Lower leg skin (tissue), 4 donors: ENCODE measurements at regions not wholly inside any gene's neighbourhood (a gene's known extent, or its start where the extent isn't known, plus 50 kb on each side); places are given as distances from the start of the nearest gene placed in this dataset.
A peak's percentile ranks its signal among the peaks of the same experiment; 100 is the strongest.

ENCODE experiments used
- DNase-seq, 2 donors: peaks; one replicate each; pipeline ENCODE4 v3.0.0-alpha.2; 2019; ENCODE audit warnings: low spot score in 2 of 2
- H3K4me3 ChIP-seq: fragments of 200-600 bp; sonication (generic); 2 replicates; pipeline ENCODE4 v1.5.1; 2017; ENCODE audit warnings: mild to moderate bottlenecking, low read depth; ENCODE audit not compliant: poor library complexity, severe bottlenecking
- CTCF ChIP-seq, 3 donors: fragments of 450-650 bp; IDR thresholded peaks; one replicate each; pipeline ENCODE4 v1.5.1; 2016; ENCODE audit warnings: antibody characterized with exemption in 3 of 3, mild to moderate bottlenecking in 3 of 3, moderate library complexity in 2 of 3
- POLR2A ChIP-seq, 2 donors: fragments of 450-650 bp; IDR thresholded peaks; one replicate each; pipeline ENCODE4 v1.6.1; 2016 to 2017; ENCODE audit warnings: antibody characterized with exemption in 2 of 2, mild to moderate bottlenecking in 1 of 2, moderate library complexity in 1 of 2
- WGBS, 2 donors: methylation state at CpG; one replicate each; pipeline ENCODE4 v1.1.5; 2018; 5-methylcytosine and 5-hydroxymethylcytosine counted together
- intact Hi-C: fragments of 100-400 bp; cut with DNase I; formaldehyde crosslinking; loops from one replicate; pipeline ENCODE4 v1.15.0; 2023; ENCODE audit warnings: low total_unique reads

GRCh38 chr2:209194717-209195116 lies 229.1 kb upstream of the MAP2 start:
- 47 to 62% methylated on average over 2 of the region's 2 CpGs for WGBS, 2 donors
- H3K4me3 ChIP-seq, result no peak overlapping the region
- no peak for DNase-seq
- intact Hi-C loops, result no loop called here
- no peak for TF ChIP-seq CTCF (IDR thresholded peaks at IDR 0.05)

GRCh38 chr2:209208211-209208610 lies 215.6 kb upstream of the MAP2 start:
- WGBS, 2 donors, result 32 to 42% methylated on average over 9 of the region's 9 CpGs
- TF ChIP-seq CTCF (IDR thresholded peaks at IDR 0.05) (no peak), POLR2A (IDR thresholded peaks at IDR 0.05) (no peak)
- H3K4me3 ChIP-seq, result no peak overlapping the region
- intact Hi-C loops, result no loop called here
- DNase-seq, result peak in 1 of 2 donors; percentile 76

- no peak for DNase-seq
- intact Hi-C loops, result no loop called here
- TF ChIP-seq POLR2A (IDR thresholded peaks at IDR 0.05) (no peak), CTCF (IDR thresholded peaks at IDR 0.05) (no peak)
- 72 to 86% methylated on average over 4 of the region's 4 CpGs for WGBS, 2 donors
- H3K4me3 ChIP-seq, result no peak overlapping the region
Measured at GRCh38 chr2:209209943-209210342, 213.9 kb upstream of the MAP2 start.

GRCh38 chr2:209230560-209230959 lies 193.3 kb upstream of the MAP2 start:
- intact Hi-C loops, result no loop called here
- TF ChIP-seq CTCF (IDR thresholded peaks at IDR 0.05), result no peak
- TF ChIP-seq POLR2A (IDR thresholded peaks at IDR 0.05), result no peak
- H3K4me3 ChIP-seq, result no peak overlapping the region
- no peak for DNase-seq
- 74 to 83% methylated on average over 2 of the region's 2 CpGs for WGBS, 2 donors

- no peak for TF ChIP-seq POLR2A (IDR thresholded peaks at IDR 0.05)
- no peak for TF ChIP-seq CTCF (IDR thresholded peaks at IDR 0.05)
- WGBS, 2 donors, result 30 to 42% methylated on average over 2 of the region's 2 CpGs
Measured at GRCh38 chr2:209236377-209236776, 187.5 kb upstream of the MAP2 start.

GRCh38 chr2:209238765-209239584 lies 184.9 kb upstream of the MAP2 start:
- intact Hi-C loops, result no loop called here
- WGBS, 2 donors, result 67 to 69% methylated on average over 3 of the region's 3 CpGs
- no peak for TF ChIP-seq POLR2A (IDR thresholded peaks at IDR 0.05)

More at GRCh38 chr2:209236377-209236776, 187.5 kb upstream of the MAP2 start:
- no peak overlapping the region for H3K4me3 ChIP-seq
- DNase-seq, result no peak
- intact Hi-C loops, result no loop called here

More at GRCh38 chr2:209238765-209239584, 184.9 kb upstream of the MAP2 start:
- no peak for DNase-seq
- H3K4me3 ChIP-seq, result no peak overlapping the region
